ENCODE measurements at regions not wholly inside any gene's neighbourhood (a gene's known extent, or its start where the extent isn't known, plus 50 kb on each side); places are given as distances from the start of the nearest gene placed in this dataset.
"Not testable (repeated sequence)": the region's sequence is repeated elsewhere in the genome, so short reads cannot be mapped to it uniquely, and the experiment has no call there.

DNA sequence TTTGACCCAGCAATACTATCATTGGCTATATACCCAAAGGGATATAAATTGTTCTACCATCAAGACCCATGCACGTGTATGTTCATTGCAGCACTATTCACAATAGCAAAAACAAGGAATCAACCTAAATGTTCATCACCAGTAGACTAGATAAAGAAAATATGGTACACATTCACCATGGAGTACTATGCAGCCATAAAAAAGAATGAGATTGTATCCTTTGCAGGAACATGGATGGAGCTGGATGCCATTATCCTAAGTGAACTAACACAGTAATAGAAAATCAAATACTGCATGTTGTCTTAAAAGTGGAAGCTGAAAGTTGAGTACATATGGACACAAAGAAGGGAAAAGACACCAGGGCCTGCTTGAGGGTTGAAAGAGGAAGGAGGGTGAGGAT is 803.1 kb upstream of the PCDH10 start:
- no peak overlapping the region for H3K27ac ChIP-seq
- DNase-seq (ENCODE audit: low spot score in 2 of 2), result no peak
- no peak overlapping the region for H3K4me3 ChIP-seq
- no peaks in the 10 kb centered on the region for H3K4me1 ChIP-seq
- H3K9me3 ChIP-seq, result peaks cover 7% of the 10 kb centered on the region
- WGBS, result 95% methylated on average over 1 of the region's 1 CpG
- H3K27me3 ChIP-seq, result no peaks in the 10 kb centered on the region
- no peak for TF ChIP-seq EP300 (IDR thresholded peaks at IDR 0.05)
- TF ChIP-seq, protein P1, sequence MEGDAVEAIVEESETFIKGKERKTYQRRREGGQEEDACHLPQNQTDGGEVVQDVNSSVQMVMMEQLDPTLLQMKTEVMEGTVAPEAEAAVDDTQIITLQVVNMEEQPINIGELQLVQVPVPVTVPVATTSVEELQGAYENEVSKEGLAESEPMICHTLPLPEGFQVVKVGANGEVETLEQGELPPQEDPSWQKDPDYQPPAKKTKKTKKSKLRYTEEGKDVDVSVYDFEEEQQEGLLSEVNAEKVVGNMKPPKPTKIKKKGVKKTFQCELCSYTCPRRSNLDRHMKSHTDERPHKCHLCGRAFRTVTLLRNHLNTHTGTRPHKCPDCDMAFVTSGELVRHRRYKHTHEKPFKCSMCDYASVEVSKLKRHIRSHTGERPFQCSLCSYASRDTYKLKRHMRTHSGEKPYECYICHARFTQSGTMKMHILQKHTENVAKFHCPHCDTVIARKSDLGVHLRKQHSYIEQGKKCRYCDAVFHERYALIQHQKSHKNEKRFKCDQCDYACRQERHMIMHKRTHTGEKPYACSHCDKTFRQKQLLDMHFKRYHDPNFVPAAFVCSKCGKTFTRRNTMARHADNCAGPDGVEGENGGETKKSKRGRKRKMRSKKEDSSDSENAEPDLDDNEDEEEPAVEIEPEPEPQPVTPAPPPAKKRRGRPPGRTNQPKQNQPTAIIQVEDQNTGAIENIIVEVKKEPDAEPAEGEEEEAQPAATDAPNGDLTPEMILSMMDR (IDR thresholded peaks at IDR 0.05), result no peak
- no peak for TF ChIP-seq POLR2A (IDR thresholded peaks at IDR 0.05)
- no peak for TF ChIP-seq POLR2AphosphoS5 (IDR thresholded peaks at IDR 0.05)
- no peaks in the 10 kb centered on the region for H3K36me3 ChIP-seq

DNA sequence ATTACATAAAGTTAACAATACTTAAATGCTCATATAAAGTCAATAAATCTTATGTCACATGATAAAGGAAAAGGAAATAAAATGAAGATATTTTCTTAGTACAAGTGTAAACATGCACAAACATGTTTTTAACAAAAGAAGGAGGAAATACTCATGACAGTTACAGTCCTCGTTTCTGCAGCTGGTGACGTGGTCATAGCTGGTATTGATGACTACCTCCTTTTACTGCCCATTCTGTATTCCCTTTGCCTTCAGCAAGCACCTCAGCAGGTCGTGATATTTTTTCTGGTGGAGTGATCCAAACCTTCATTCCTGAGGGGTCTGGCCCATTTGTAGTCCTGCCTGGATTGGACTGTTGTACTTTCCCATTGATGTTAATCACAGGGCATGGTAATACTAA is 797.5 kb upstream of the PCDH10 start:
- WGBS, result 52% methylated on average over 3 of the region's 3 CpGs
- H3K36me3 ChIP-seq, H3K9me3 ChIP-seq: not testable (repeated sequence)

DNA sequence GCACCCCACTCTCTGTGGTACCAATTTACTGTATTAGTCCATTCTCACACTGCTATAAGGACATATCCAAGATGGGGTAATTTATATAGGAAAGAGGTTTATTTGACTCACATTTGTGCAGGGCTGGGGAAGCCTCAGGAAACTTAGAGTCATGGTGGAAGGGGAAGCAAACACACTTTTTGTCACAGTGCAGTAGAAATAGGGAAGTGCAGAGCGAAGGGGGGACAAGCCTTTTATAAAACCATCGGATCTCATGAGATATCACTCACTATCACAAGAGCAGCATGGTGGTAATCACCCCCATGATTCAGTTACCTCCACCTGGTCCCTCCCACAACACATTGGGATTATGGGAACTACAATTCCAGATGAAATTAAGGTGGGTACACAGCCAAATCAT is 766.9 kb upstream of the PCDH10 start:
- Histone ChIP-seq H3K27me3 (no peaks in the 10 kb centered on the region), H3K36me3 (no peaks in the 10 kb centered on the region), H3K4me3 (no peak overlapping the region), H3K4me1 (no peaks in the 10 kb centered on the region), H3K9me3 (no peaks in the 10 kb centered on the region), H3K27ac (no peak overlapping the region)
- WGBS, result 93% methylated on average over 2 of the region's 2 CpGs
- TF ChIP-seq EP300 (IDR thresholded peaks at IDR 0.05), result no peak
- no peak for DNase-seq (ENCODE audit: low spot score in 2 of 2)

More for the DNA sequence above, 797.5 kb upstream of the PCDH10 start:
- H3K4me3 ChIP-seq; H3K27me3 ChIP-seq; DNase-seq (ENCODE audit: low spot score in 2 of 2); H3K4me1 ChIP-seq; H3K27ac ChIP-seq: not testable (repeated sequence)

DNA sequence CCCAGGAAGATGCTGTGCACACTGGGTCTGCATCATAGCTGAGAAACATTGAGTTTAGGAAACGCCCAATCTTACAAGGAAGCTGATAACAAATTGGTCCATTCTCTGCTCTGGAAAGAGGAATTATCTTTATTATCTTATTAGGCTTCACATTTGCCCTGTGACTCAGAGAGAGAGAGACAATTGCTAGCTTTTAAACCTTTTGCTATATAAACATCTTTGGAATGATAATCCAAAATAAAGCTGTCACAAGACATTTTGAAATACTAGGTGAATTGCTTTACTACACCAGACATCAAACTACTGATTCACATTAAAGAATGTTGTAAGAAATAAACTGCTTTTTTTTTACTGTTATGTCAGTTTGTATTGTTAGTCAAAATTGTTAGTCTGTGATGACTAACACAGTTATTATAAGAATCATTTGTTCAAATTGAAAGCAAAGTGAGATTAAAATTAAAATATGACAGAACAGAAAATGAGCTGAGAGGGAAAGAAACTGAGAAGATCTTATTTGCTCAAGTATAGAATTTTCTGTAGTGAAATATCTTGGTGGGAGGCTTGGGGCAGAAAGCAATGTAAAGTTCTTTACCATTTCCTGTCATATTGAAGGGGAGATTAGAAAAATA is 765.4 kb upstream of the PCDH10 start:
- no peak overlapping the region for H3K27ac ChIP-seq
- H3K4me3 ChIP-seq, result no peak overlapping the region
- 63% methylated on average over 1 of the region's 1 CpG for WGBS
- no peaks in the 10 kb centered on the region for H3K36me3 ChIP-seq
- no peaks in the 10 kb centered on the region for H3K9me3 ChIP-seq
- no peak for DNase-seq (ENCODE audit: low spot score in 2 of 2)
- H3K27me3 ChIP-seq, result no peaks in the 10 kb centered on the region
- no peaks in the 10 kb centered on the region for H3K4me1 ChIP-seq
- no peak for TF ChIP-seq EP300 (IDR thresholded peaks at IDR 0.05)
- TF ChIP-seq POLR2A (IDR thresholded peaks at IDR 0.05), result no peak
- TF ChIP-seq, protein P1 (IDR thresholded peaks at IDR 0.05), result no peak
- TF ChIP-seq POLR2AphosphoS5 (IDR thresholded peaks at IDR 0.05), result no peak

DNA sequence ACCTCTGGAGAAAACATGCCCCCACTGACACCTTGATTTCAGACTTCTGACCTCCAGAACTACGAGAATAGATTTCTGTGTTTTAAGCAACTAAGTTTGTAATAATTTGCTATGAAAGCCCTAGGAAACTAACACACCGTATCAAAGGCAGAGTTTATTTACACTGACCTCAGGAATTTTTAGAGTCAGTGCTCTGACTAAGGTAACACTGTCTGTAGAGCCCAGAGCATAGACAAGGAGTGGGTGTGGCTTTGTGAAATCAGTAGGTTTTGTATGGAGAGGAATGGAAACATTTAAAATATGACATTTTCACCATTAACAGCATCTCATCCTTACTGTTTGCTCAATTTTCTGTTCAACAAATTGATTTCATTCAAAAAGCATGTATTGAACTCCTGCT is 764.4 kb upstream of the PCDH10 start:
- Histone ChIP-seq H3K4me1 (no peaks in the 10 kb centered on the region), H3K36me3 (no peaks in the 10 kb centered on the region), H3K4me3 (no peak overlapping the region), H3K9me3 (no peaks in the 10 kb centered on the region), H3K27ac (no peak overlapping the region), H3K27me3 (no peaks in the 10 kb centered on the region)
- no peak for DNase-seq (ENCODE audit: low spot score in 2 of 2)
- WGBS, result 82% methylated on average over 2 of the region's 2 CpGs
- TF ChIP-seq POLR2A (IDR thresholded peaks at IDR 0.05) (no peak), POLR2AphosphoS5 (IDR thresholded peaks at IDR 0.05) (no peak), EP300 (IDR thresholded peaks at IDR 0.05) (no peak)
- TF ChIP-seq, protein P1 (IDR thresholded peaks at IDR 0.05), result no peak

DNA sequence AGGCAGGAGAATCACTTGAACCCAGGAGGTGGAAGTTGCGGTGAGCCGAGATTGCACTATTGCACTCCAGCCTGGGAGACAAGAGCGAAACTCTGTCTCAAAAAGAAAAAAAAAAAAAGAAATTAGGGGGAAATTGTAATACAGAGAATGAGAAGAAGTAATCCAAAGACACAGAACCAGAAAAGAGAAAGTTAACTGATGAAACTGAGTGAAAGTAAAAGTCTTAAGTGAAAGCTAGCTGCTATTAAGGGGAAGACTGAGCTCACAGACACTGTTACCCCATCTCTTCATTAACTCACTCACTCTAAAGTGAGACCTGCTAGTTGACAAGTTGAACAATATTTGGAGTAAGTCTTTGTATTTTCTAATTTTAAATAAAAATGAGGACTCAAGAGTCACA is 763.0 kb upstream of the PCDH10 start:
- WGBS, result 94% methylated on average over 3 of the region's 3 CpGs
- Histone ChIP-seq H3K4me1 (no peaks in the 10 kb centered on the region), H3K27me3 (no peaks in the 10 kb centered on the region), H3K36me3 (no peaks in the 10 kb centered on the region), H3K4me3 (no peak overlapping the region), H3K27ac (no peak overlapping the region), H3K9me3 (no peaks in the 10 kb centered on the region)
- TF ChIP-seq POLR2AphosphoS5 (IDR thresholded peaks at IDR 0.05), result no peak
- no peak for DNase-seq (ENCODE audit: low spot score in 2 of 2)

DNA sequence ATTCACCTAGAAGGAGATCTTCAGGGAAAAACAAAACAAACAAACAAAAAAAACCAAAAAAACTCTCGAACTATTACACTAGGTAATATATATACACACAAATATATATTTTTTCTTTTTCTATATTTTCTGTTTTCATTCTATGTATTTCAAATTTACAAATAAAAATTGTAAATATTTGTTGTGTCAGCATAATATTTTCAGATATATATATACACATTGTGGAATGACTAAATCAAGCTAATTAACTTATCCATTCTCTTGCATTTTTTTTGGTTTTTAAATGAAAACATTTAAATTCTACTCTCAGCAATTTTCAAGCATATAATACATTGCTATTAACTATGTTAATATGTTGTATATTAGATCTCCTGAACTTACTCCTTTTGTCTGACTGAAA is 762.0 kb upstream of the PCDH10 start:
- Histone ChIP-seq H3K36me3 (no peaks in the 10 kb centered on the region), H3K27me3 (no peaks in the 10 kb centered on the region), H3K9me3 (no peaks in the 10 kb centered on the region), H3K4me3 (no peak overlapping the region), H3K27ac (no peak overlapping the region), H3K4me1 (no peaks in the 10 kb centered on the region)
- TF ChIP-seq, protein P1 (IDR thresholded peaks at IDR 0.05), result no peak
- no peak for TF ChIP-seq EP300 (IDR thresholded peaks at IDR 0.05)
- TF ChIP-seq POLR2A (IDR thresholded peaks at IDR 0.05), result no peak
- TF ChIP-seq POLR2AphosphoS5 (IDR thresholded peaks at IDR 0.05), result no peak
- DNase-seq (ENCODE audit: low spot score in 2 of 2), result no peak
- WGBS, result 81% methylated on average over 1 of the region's 1 CpG
